ENCODE measurements at regions not wholly inside any gene's neighbourhood (a gene's known extent, or its start where the extent isn't known, plus 50 kb on each side); places are given as distances from the start of the nearest gene placed in this dataset.

- peaks cover 3% of the 10 kb centered on the region for H3K27me3 Mint-ChIP-seq
- H3K36me3 Mint-ChIP-seq: no peaks in the 10 kb centered on the region
- no peak overlapping the region for H3K27ac Mint-ChIP-seq
- no peaks in the 10 kb centered on the region for H3K9me3 Mint-ChIP-seq
- no peaks in the 10 kb centered on the region for H3K4me1 Mint-ChIP-seq
- H3K4me3 Mint-ChIP-seq: no peak overlapping the region
Measured at GRCh38 chr1:13878021-13878420, 178.0 kb downstream of the PRDM2 start.

DNA sequence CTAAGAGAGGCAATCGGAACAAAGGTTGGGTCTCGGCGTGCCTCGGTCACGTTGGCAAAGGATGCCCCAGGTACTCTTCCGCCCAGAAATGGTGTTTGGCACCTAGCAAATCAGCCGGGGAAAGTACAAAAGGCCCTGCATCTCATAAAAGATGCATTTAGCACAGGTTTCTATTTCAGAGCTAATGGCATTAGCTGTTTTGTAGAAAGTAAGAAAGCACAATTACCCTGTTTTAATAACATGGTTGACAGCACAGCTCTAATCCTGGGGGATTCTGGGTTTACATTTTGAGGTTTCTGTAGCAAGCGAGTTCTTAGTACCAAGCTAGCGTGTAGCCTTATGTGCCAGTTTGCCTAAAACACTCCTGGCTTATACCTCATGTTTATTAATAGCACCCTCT lies 178.5 kb downstream of the PRDM2 start:
- Mint-ChIP-seq H3K27me3 (peaks cover 5% of the 10 kb centered on the region), H3K36me3 (no peaks in the 10 kb centered on the region), H3K27ac (no peak overlapping the region), H3K4me3 (no peak overlapping the region), H3K9me3 (no peaks in the 10 kb centered on the region), H3K4me1 (no peaks in the 10 kb centered on the region)

GRCh38 chr1:13881385-13882088 lies 181.5 kb downstream of the PRDM2 start:
- H3K4me3 Mint-ChIP-seq: no peak overlapping the region
- H3K27ac Mint-ChIP-seq: no peak overlapping the region
- no peaks in the 10 kb centered on the region for H3K4me1 Mint-ChIP-seq
- H3K9me3 Mint-ChIP-seq: no peaks in the 10 kb centered on the region
- peaks cover 9% of the 10 kb centered on the region for H3K27me3 Mint-ChIP-seq
- H3K36me3 Mint-ChIP-seq: no peaks in the 10 kb centered on the region

DNA sequence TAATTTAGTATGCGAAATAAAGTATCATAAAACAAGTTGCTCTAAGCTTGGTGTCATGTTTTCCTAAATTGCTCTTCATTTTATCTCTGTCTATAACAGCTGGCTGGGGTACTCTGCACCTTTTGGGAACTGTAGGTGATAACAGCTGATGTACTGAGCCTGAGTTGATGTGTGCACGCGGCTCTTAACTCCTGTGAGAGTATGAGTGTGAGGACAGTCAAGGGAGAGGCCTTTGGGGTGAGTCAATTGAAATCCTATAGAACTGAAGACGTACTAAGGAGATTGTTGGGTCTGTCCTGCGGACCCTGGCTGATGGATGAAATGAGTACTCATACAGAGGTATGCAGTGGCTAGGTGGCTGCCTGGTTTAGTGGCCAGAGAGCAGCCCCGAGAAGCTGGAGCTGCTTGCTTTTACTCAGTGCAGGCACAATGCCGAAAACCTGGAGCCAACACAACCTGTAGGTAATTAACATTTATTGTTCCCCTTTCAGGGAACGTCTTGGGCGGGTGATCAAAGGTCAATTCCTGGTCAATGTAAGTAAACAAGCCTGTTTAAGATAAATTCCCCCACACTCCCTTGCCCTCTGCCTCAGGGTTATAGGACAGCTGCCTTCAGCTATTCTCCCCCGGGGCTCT lies 188.5 kb downstream of the PRDM2 start:
- Mint-ChIP-seq H3K36me3 (no peaks in the 10 kb centered on the region), H3K4me1 (peaks cover 6% of the 10 kb centered on the region), H3K27me3 (peaks cover 28% of the 10 kb centered on the region), H3K4me3 (no peak overlapping the region), H3K9me3 (no peaks in the 10 kb centered on the region), H3K27ac (no peak overlapping the region)

GRCh38 chr1:13889495-13889894 lies 189.5 kb downstream of the PRDM2 start:
- Mint-ChIP-seq H3K4me3 (no peak overlapping the region), H3K36me3 (no peaks in the 10 kb centered on the region), H3K27ac (no peak overlapping the region), H3K4me1 (peaks cover 8% of the 10 kb centered on the region), H3K9me3 (no peaks in the 10 kb centered on the region), H3K27me3 (peaks cover 36% of the 10 kb centered on the region)

DNA sequence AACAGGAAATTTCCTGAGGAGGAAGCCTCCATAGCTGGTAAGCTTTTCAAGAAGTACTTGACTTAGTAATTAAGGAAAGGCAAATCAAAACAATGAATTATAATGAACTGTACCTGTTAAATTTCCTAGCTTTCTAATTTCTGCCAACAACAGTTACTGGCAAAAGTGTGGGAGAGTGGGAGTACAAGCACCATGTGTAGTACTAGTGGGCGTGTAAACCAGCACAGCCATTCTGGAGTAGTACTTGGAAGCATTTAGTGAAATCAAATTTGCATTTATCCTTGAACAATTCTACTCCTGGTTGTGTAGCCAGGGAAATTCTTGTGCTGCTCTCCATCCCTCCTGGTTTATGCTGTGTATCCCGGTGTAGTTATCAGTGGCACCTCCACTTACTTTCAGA lies 190.8 kb downstream of the PRDM2 start:
- Mint-ChIP-seq H3K27ac (no peak overlapping the region), H3K36me3 (no peaks in the 10 kb centered on the region), H3K9me3 (no peaks in the 10 kb centered on the region), H3K27me3 (peaks cover 43% of the 10 kb centered on the region), H3K4me3 (no peak overlapping the region), H3K4me1 (peaks cover 8% of the 10 kb centered on the region)

GRCh38 chr1:13892198-13892597 lies 192.2 kb downstream of the PRDM2 start:
- peaks cover 8% of the 10 kb centered on the region for H3K4me1 Mint-ChIP-seq
- H3K4me3 Mint-ChIP-seq: peak overlapping the region; percentile 37
- no peak overlapping the region for H3K27ac Mint-ChIP-seq
- H3K27me3 Mint-ChIP-seq: peaks cover 43% of the 10 kb centered on the region
- H3K36me3 Mint-ChIP-seq: no peaks in the 10 kb centered on the region
- H3K9me3 Mint-ChIP-seq: no peaks in the 10 kb centered on the region

DNA sequence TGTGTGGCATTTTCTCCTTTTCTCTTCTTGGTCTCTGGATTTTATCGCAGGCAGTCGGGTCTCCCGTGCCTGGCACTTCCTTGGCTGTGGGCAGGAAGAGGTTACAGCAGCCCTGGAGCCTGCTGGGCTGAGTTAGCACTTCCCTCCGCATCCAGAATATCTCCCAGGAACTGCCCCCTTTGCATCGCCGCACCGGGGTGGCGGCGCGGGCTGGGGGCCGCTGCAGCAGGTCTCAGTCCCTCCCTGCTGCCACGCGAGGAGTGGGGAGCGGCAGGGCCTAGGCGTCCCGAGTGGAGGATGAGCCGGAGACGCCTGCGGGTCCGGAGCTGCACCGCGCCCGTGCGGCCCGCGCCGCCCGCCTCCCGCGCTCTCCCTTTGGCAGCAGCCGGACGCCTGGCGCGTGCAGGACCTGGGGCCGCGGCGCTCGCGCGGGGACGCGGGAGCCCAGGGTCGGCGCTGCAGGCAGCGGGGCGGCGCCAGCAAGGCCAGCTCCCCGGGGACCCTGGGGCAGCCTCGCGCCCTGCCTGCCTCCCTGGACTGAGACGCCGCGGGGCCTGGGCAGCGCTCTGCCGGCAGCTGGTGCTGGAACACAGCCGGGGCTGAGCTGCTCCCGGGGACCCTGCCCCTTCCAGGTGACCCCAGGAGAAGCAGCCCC lies 192.8 kb downstream of the PRDM2 start:
- Mint-ChIP-seq H3K27ac (no peak overlapping the region), H3K4me1 (peaks cover 8% of the 10 kb centered on the region), H3K9me3 (no peaks in the 10 kb centered on the region), H3K27me3 (peaks cover 43% of the 10 kb centered on the region), H3K4me3 (no peak overlapping the region), H3K36me3 (no peaks in the 10 kb centered on the region)

- Mint-ChIP-seq H3K9me3 (no peaks in the 10 kb centered on the region), H3K4me3 (no peak overlapping the region), H3K27me3 (peaks cover 44% of the 10 kb centered on the region), H3K36me3 (no peaks in the 10 kb centered on the region), H3K27ac (no peak overlapping the region), H3K4me1 (peaks cover 8% of the 10 kb centered on the region)
Measured at GRCh38 chr1:13893409-13893821, 193.4 kb downstream of the PRDM2 start.

- Mint-ChIP-seq H3K9me3 (no peaks in the 10 kb centered on the region), H3K27ac (no peak overlapping the region), H3K4me1 (peaks cover 8% of the 10 kb centered on the region), H3K4me3 (no peak overlapping the region), H3K27me3 (peaks cover 30% of the 10 kb centered on the region), H3K36me3 (no peaks in the 10 kb centered on the region)
Measured at GRCh38 chr1:13896932-13897331, 196.9 kb downstream of the PRDM2 start.

- Mint-ChIP-seq H3K27ac (no peak overlapping the region), H3K4me3 (no peak overlapping the region), H3K27me3 (peaks cover 23% of the 10 kb centered on the region), H3K36me3 (no peaks in the 10 kb centered on the region), H3K4me1 (peaks cover 2% of the 10 kb centered on the region), H3K9me3 (no peaks in the 10 kb centered on the region)
Measured at GRCh38 chr1:13898406-13898805, 198.4 kb downstream of the PRDM2 start.

- H3K27me3 Mint-ChIP-seq: peaks cover 9% of the 10 kb centered on the region
- H3K36me3 Mint-ChIP-seq: no peaks in the 10 kb centered on the region
- H3K9me3 Mint-ChIP-seq: no peaks in the 10 kb centered on the region
- H3K4me1 Mint-ChIP-seq: no peaks in the 10 kb centered on the region
- H3K27ac Mint-ChIP-seq: no peak overlapping the region
- no peak overlapping the region for H3K4me3 Mint-ChIP-seq
Measured at GRCh38 chr1:13899856-13900255, 199.9 kb downstream of the PRDM2 start.

GRCh38 chr1:13900583-13900982 lies 200.6 kb downstream of the PRDM2 start:
- H3K4me1 Mint-ChIP-seq: no peaks in the 10 kb centered on the region
- H3K9me3 Mint-ChIP-seq: no peaks in the 10 kb centered on the region
- H3K4me3 Mint-ChIP-seq: no peak overlapping the region
- no peaks in the 10 kb centered on the region for H3K36me3 Mint-ChIP-seq
- no peak overlapping the region for H3K27ac Mint-ChIP-seq
- peaks cover 3% of the 10 kb centered on the region for H3K27me3 Mint-ChIP-seq

DNA sequence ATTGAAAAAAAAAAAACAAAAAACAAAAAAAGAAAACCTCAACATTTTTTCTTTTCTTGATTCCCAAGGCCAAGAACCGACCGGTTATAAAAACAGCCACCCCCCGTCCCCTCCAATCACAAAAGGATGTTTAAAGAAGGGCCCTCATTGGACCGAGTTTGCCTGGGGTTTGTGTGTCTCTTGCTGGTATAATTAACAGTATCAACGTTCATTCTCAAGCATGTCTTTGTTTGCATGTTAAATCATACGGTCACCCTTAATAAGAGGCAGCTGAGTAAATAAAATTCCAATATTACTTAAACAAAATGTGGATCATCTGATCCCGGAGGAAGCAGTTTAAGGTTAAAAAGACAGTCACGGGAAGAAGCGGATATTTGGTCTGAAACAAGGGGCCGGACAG lies 201.1 kb downstream of the PRDM2 start:
- Mint-ChIP-seq H3K4me3 (no peak overlapping the region), H3K9me3 (no peaks in the 10 kb centered on the region), H3K27ac (no peak overlapping the region), H3K36me3 (no peaks in the 10 kb centered on the region), H3K4me1 (no peaks in the 10 kb centered on the region), H3K27me3 (peaks cover 3% of the 10 kb centered on the region)

DNA sequence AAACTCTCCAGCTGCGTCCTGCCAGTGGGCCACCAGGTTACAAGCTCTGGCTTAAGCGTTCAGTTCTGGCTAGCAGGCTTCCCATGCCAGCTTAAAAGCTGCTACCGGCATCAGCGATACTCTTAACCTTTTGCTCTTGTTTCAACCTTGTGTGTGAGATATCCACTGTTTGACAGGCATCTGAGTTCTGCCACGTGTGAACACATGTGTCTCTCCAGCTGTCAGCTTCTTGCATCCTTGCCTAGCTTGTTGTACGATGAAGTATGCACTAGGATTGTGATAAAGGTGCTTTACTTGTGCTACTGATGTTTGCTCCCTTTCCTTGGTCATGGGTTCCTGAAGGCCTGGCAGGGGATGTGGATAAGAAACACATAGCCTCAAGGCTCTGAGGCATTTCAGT lies 201.6 kb downstream of the PRDM2 start:
- H3K4me1 Mint-ChIP-seq: no peaks in the 10 kb centered on the region
- no peak overlapping the region for H3K4me3 Mint-ChIP-seq
- H3K27me3 Mint-ChIP-seq: peaks cover 3% of the 10 kb centered on the region
- no peaks in the 10 kb centered on the region for H3K36me3 Mint-ChIP-seq
- no peaks in the 10 kb centered on the region for H3K9me3 Mint-ChIP-seq
- H3K27ac Mint-ChIP-seq: no peak overlapping the region

DNA sequence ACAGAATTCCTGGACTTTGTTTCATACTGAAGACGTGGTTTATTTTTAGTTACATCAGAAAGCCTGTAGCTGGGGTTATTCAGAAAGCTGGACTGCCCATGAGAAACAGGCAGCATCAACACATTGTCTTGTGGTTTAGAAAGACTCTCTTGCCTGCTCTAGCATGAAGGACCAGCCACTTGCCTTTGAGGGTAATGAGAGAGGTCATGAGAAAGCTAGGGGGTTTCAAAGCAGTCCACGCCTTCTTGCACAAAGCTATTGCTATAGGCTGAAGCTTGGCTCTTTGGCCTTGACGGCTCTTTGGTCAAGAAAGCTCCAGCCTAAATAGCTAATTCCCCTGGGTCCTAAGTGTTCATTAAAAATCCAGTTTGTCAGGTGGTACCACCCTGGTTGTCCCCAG lies 208.1 kb downstream of the PRDM2 start:
- no peaks in the 10 kb centered on the region for H3K36me3 Mint-ChIP-seq
- no peaks in the 10 kb centered on the region for H3K9me3 Mint-ChIP-seq
- H3K4me3 Mint-ChIP-seq: no peak overlapping the region
- H3K27me3 Mint-ChIP-seq: no peaks in the 10 kb centered on the region
- H3K4me1 Mint-ChIP-seq: no peaks in the 10 kb centered on the region
- no peak overlapping the region for H3K27ac Mint-ChIP-seq

All from activated naive CD4-positive, alpha-beta T cell treated with anti-CD3 and anti-CD28 coated beads, Interleukin-2, amount 50 U/mL, for 24 hours (primary cell).